ENCODE measurements at regions not wholly inside any gene's neighbourhood (a gene's known extent, or its start where the extent isn't known, plus 50 kb on each side); places are given as distances from the start of the nearest gene placed in this dataset.

DNA sequence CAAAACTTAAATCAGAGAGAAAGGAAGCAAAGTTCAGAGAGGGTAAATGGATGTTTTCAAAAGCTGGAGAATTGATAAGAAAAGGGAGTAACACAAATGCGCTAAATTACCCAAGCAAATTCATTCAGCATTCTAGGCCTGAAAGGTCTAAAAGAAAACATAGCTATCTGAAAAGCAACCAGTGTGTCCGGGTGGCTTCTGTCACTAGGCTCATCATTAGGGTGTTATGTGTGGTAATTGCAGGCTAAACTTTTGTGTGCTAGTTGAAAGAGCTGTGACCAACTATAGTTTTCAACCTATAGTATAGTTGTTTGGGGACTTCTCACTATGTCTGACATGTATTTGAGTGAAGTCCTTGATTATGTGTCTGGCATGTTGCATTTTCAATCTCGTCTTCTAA, 839.6 kb upstream of the ZEB2 start:
- H3K27me3 ChIP-seq (ENCODE audit: control insufficient read depth, insufficient read depth, low read length): no peaks in the 10 kb centered on the region
- H3K4me3 ChIP-seq (ENCODE audit: low read depth in 2 of 2, low read length in 2 of 2): no peak overlapping the region
- POLR2A ChIA-PET: no interaction called here
- CTCF ChIA-PET: no interaction called here
- H3K27ac ChIP-seq (ENCODE audit: low read length): no peak overlapping the region
- no TSS peak for BruUV-seq (replicated peaks)
- in situ Hi-C loops (cut with HindIII; ENCODE audit: low pct_unique_long_range_greater_than_20kb, low sequenced_read_pairs): no loop called here
- no peaks in the 10 kb centered on the region for H3K4me1 ChIP-seq (ENCODE audit: control insufficient read depth, insufficient read depth, low read length)
- H3K9me3 ChIP-seq (ENCODE audit: control insufficient read depth, insufficient read depth, low read depth, low read length): no peaks in the 10 kb centered on the region
- intact Hi-C loops (cut with micrococcal nuclease; ENCODE audit: unreplicated experiment): no loop called here
- DNase-seq (ENCODE audit: low read depth, low spot score) (no peak), ATAC-seq (no peak)
- TF ChIP-seq TCF7L2 (IDR thresholded peaks at IDR 0.05; ENCODE audit: low read depth, low read length): no peak
- TF ChIP-seq CTCF (IDR thresholded peaks at IDR 0.05): no peak
- no peak for TF ChIP-seq POLR2AphosphoS5 (IDR thresholded peaks at IDR 0.05; ENCODE audit: low read depth, low read length)
- TF ChIP-seq REST (IDR thresholded peaks at IDR 0.05; ENCODE audit: insufficient read depth in 1 of 2, low read depth in 2 of 2, low read length in 1 of 2): no peak
- TF ChIP-seq SIN3A (IDR thresholded peaks at IDR 0.05; ENCODE audit: borderline replicate concordance, insufficient read depth, low read depth, low read length): no peak
- no peaks in the 10 kb centered on the region for H3K36me3 ChIP-seq (ENCODE audit: control insufficient read depth, insufficient read depth, low read length)

DNA sequence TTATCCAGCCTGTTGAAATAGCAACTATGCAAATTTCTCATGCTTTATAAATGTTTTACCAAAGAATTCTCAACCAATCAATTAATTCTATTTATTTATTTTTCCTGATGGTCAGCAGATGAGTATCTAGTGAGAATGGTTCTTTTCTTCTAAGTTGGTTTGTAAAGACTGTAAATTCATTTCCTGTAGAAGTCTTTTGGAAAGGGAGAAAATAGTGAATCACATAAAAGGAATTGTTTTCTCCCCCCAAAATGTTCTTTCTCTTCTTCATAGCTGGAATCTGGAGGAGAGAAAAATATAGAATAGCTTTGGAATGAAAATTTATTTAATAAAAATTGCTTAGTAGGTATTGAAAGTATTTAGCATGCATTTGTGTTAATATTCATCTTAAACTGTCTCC, 836.1 kb upstream of the ZEB2 start:
- intact Hi-C loops (cut with micrococcal nuclease; ENCODE audit: unreplicated experiment) (no loop called here), in situ Hi-C loops (cut with HindIII; ENCODE audit: low pct_unique_long_range_greater_than_20kb, low sequenced_read_pairs) (no loop called here)
- DNase-seq (ENCODE audit: low read depth, low spot score): no peak
- H3K9me3 ChIP-seq (ENCODE audit: control insufficient read depth, insufficient read depth, low read depth, low read length): no peaks in the 10 kb centered on the region
- ChIA-PET POLR2A (no interaction called here), CTCF (no interaction called here)
- no TSS peak for BruUV-seq (replicated peaks)
- H3K4me1 ChIP-seq (ENCODE audit: control insufficient read depth, insufficient read depth, low read length): no peaks in the 10 kb centered on the region
- no peak overlapping the region for H3K4me3 ChIP-seq (ENCODE audit: low read depth in 2 of 2, low read length in 2 of 2)
- no peaks in the 10 kb centered on the region for H3K36me3 ChIP-seq (ENCODE audit: control insufficient read depth, insufficient read depth, low read length)
- ATAC-seq: no peak
- TF ChIP-seq CTCF (IDR thresholded peaks at IDR 0.05) (no peak), POLR2AphosphoS5 (IDR thresholded peaks at IDR 0.05; ENCODE audit: low read depth, low read length) (no peak), TCF7L2 (IDR thresholded peaks at IDR 0.05; ENCODE audit: low read depth, low read length) (no peak), REST (IDR thresholded peaks at IDR 0.05; ENCODE audit: insufficient read depth in 1 of 2, low read depth in 2 of 2, low read length in 1 of 2) (no peak), SIN3A (IDR thresholded peaks at IDR 0.05; ENCODE audit: borderline replicate concordance, insufficient read depth, low read depth, low read length) (no peak)
- no peak overlapping the region for H3K27ac ChIP-seq (ENCODE audit: low read length)
- no peaks in the 10 kb centered on the region for H3K27me3 ChIP-seq (ENCODE audit: control insufficient read depth, insufficient read depth, low read length)
